SJSA1 (cell line): ENCODE measurements at regions not wholly inside any gene's neighbourhood (a gene's known extent, or its start where the extent isn't known, plus 50 kb on each side); places are given as distances from the start of the nearest gene placed in this dataset.

Source experiments
- DNase-seq, 2 experiments: peaks; one replicate each; pipeline ENCODE4 v3.0.0-alpha.2; 2015 to 2020; ENCODE audit warnings: low spot score in 2 of 2, low read depth in 1 of 2
- H3K27ac ChIP-seq: fragments of 250-450 bp; sonication (Bioruptor Pico); 2 replicates; pipeline ENCODE4 v1.5.1; 2020; ENCODE audit warnings: mild to moderate bottlenecking, moderate library complexity
- H3K27me3 ChIP-seq: fragments of 250-450 bp; sonication (Bioruptor Pico); replicated peaks from 2 replicates; pipeline ENCODE4 v1.5.1; 2020; ENCODE audit warnings: mild to moderate bottlenecking, moderate library complexity
- H3K36me3 ChIP-seq: fragments of 250-450 bp; sonication (Bioruptor Pico); 2 replicates; pipeline ENCODE4 v1.5.1; 2020; ENCODE audit warnings: mild to moderate bottlenecking
- H3K4me1 ChIP-seq: fragments of 250-450 bp; sonication (Bioruptor Pico); replicated peaks from 2 replicates; pipeline ENCODE4 v1.6.1; 2021; ENCODE audit warnings: mild to moderate bottlenecking
- H3K4me3 ChIP-seq: fragments of 250-450 bp; sonication (Bioruptor Pico); 2 replicates; pipeline ENCODE4 v1.5.1; 2020; ENCODE audit warnings: mild to moderate bottlenecking
- H3K9me3 ChIP-seq: fragments of 250-450 bp; sonication (Bioruptor Pico); replicated peaks from 2 replicates; pipeline ENCODE4 v1.5.1; 2020; ENCODE audit warnings: mild to moderate bottlenecking

GRCh38 chr3:11089931-11090330 lies 64.4 kb upstream of the HRH1 start:
- H3K4me3 ChIP-seq: no peak overlapping the region
- H3K27ac ChIP-seq: no peak overlapping the region
- H3K27me3 ChIP-seq: no peaks in the 10 kb centered on the region
- H3K36me3 ChIP-seq: no peaks in the 10 kb centered on the region
- H3K9me3 ChIP-seq: no peaks in the 10 kb centered on the region
- peaks cover 4% of the 10 kb centered on the region; the same call in 1 of the 2 replicates for H3K4me1 ChIP-seq
- DNase-seq: no peak

GRCh38 chr3:11090551-11090950 lies 63.7 kb upstream of the HRH1 start:
- H3K36me3 ChIP-seq: no peaks in the 10 kb centered on the region
- H3K4me3 ChIP-seq: no peak overlapping the region
- no peak overlapping the region for H3K27ac ChIP-seq
- no peak for DNase-seq
- no peaks in the 10 kb centered on the region for H3K27me3 ChIP-seq
- no peaks in the 10 kb centered on the region for H3K9me3 ChIP-seq
- peaks cover 7% of the 10 kb centered on the region for H3K4me1 ChIP-seq

GRCh38 chr3:11091088-11091590 lies 63.2 kb upstream of the HRH1 start:
- H3K36me3 ChIP-seq: no peaks in the 10 kb centered on the region
- peaks cover 13% of the 10 kb centered on the region for H3K4me1 ChIP-seq
- no peaks in the 10 kb centered on the region for H3K9me3 ChIP-seq
- H3K27me3 ChIP-seq: no peaks in the 10 kb centered on the region
- no peak overlapping the region for H3K27ac ChIP-seq
- H3K4me3 ChIP-seq: no peak overlapping the region
- DNase-seq: no peak

- no peak overlapping the region for H3K4me3 ChIP-seq
- no peaks in the 10 kb centered on the region for H3K9me3 ChIP-seq
- H3K36me3 ChIP-seq: no peaks in the 10 kb centered on the region
- DNase-seq: no peak
- H3K27ac ChIP-seq: no peak overlapping the region
- peaks cover 17% of the 10 kb centered on the region for H3K4me1 ChIP-seq
- no peaks in the 10 kb centered on the region for H3K27me3 ChIP-seq
Measured at GRCh38 chr3:11091791-11092190, 62.5 kb upstream of the HRH1 start.

DNA sequence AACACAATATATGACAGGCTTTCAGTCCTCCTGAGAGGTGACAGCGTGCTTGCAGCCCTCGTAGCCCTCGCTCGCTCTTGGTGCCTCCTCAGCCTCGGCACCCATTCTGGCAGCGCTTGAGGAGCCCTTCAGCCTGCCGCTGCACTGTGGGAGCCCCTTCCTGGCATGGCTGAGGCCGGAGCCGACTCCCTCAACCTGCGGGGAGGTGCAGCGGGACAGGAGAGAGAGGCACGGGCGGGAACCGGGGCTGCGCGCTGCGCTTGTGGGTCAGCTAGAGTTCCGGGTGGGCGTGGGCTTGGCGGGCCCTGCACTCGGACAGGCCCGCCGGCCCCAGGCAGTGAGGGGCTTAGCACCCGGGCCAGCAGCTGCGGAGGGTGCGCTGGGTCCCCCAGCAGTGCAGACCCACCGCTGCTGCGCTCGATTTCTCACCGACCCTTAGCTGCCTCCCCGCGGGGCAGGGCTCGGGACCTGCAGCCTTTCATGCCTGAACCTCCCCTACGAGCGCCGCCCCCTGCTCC lies 60.4 kb upstream of the HRH1 start:
- Histone ChIP-seq H3K4me3 (no peak overlapping the region), H3K27me3 (no peaks in the 10 kb centered on the region), H3K36me3 (no peaks in the 10 kb centered on the region), H3K27ac (no peak overlapping the region), H3K9me3 (no peaks in the 10 kb centered on the region), H3K4me1 (peaks cover 22% of the 10 kb centered on the region)
- no peak for DNase-seq

DNA sequence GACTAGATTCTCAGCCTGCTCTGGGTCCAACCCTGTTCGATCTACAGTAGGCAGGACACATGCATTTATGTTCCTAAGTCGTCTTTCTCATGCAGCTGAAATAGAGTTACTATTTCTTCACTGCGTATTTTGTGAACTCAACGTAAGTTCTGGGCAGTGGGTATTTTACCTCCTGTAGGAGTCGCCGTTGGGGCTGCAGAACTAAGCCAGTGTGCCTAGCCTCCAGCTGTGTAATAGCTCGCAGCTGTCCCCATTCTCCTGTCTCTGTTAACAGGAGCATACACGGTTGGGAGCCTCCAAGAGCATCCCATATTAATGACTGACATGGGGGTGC lies 58.4 kb upstream of the HRH1 start:
- Histone ChIP-seq H3K27me3 (no peaks in the 10 kb centered on the region), H3K27ac (peak overlapping the region; percentile 85), H3K9me3 (no peaks in the 10 kb centered on the region), H3K4me1 (peaks cover 22% of the 10 kb centered on the region), H3K4me3 (peak overlapping the region; percentile 29), H3K36me3 (no peaks in the 10 kb centered on the region)
- no peak for DNase-seq

GRCh38 chr3:11096266-11097139 lies 57.8 kb upstream of the HRH1 start:
- peak overlapping the region; percentile 29 for H3K4me3 ChIP-seq
- peak; percentile 89 to 90 for DNase-seq

GRCh38 chr3:11099306-11099705 lies 55.0 kb upstream of the HRH1 start:
- no peak overlapping the region for H3K27ac ChIP-seq
- no peaks in the 10 kb centered on the region for H3K36me3 ChIP-seq
- no peak for DNase-seq
- H3K4me1 ChIP-seq: peaks cover 22% of the 10 kb centered on the region
- H3K27me3 ChIP-seq: no peaks in the 10 kb centered on the region
- H3K4me3 ChIP-seq: no peak overlapping the region
- H3K9me3 ChIP-seq: peaks cover 4% of the 10 kb centered on the region; the same call in 1 of the 2 replicates

More at GRCh38 chr3:11096266-11097139, 57.8 kb upstream of the HRH1 start:
- Histone ChIP-seq H3K27ac (peak overlapping the region; percentile 85), H3K9me3 (no peaks in the 10 kb centered on the region), H3K27me3 (no peaks in the 10 kb centered on the region), H3K4me1 (peaks cover 22% of the 10 kb centered on the region), H3K36me3 (no peaks in the 10 kb centered on the region)
